Testis (tissue), 2 donors: ENCODE measurements at regions not wholly inside any gene's neighbourhood (a gene's known extent, or its start where the extent isn't known, plus 50 kb on each side); places are given as distances from the start of the nearest gene placed in this dataset.

Experiments
- CTCF ChIP-seq, 3 experiments: fragments of 450-650 bp in 2 of 3; fragments of 200-600 bp in 1 of 3; sonication (generic) in 1 of 3; IDR thresholded peaks; one replicate each; pipeline ENCODE4 v1.5.1; 2016 to 2019; ENCODE audit warnings: antibody characterized with exemption in 3 of 3, mild to moderate bottlenecking in 2 of 3, moderate library complexity in 1 of 3
- POLR2A ChIP-seq: fragments of 450-650 bp; IDR thresholded peaks from one replicate; pipeline ENCODE4 v1.6.1; 2017; ENCODE audit warnings: antibody characterized with exemption, mild to moderate bottlenecking, moderate library complexity

GRCh38 chr2:120547662-120548061 is 188.0 kb upstream of the GLI2 start:
- TF ChIP-seq CTCF (IDR thresholded peaks at IDR 0.05) (no peak), POLR2A (no peak)
